Astrocyte (in vitro differentiated cells and primary cell): ENCODE measurements at regions not wholly inside any gene's neighbourhood (a gene's known extent, or its start where the extent isn't known, plus 50 kb on each side); places are given as distances from the start of the nearest gene placed in this dataset.

Source experiments
- CTCF ChIP-seq: IDR thresholded peaks from 2 replicates; pipeline ENCODE4 v1.5.1; 2011; ENCODE audit warnings: low read depth, mild to moderate bottlenecking, inconsistent platforms, low read length, moderate library complexity; ENCODE audit not compliant: insufficient read depth
- EZH2 ChIP-seq: IDR thresholded peaks from 2 replicates; pipeline ENCODE4 v1.6.1; 2012; ENCODE audit warnings: mild to moderate bottlenecking, low read length, inconsistent platforms; ENCODE audit not compliant: insufficient read depth

GRCh38 chr6:44672841-44673240 is 285.3 kb downstream of the CDC5L start:
- TF ChIP-seq CTCF = no peak
- TF ChIP-seq EZH2 = no peak
